Thoracic aorta (tissue), 2 donors: ENCODE measurements at regions not wholly inside any gene's neighbourhood (a gene's known extent, or its start where the extent isn't known, plus 50 kb on each side); places are given as distances from the start of the nearest gene placed in this dataset.

Source experiments
- ATAC-seq: fragments of 150-250 bp; one replicate; pipeline ENCODE4 v1.8.0; 2017; ENCODE audit warnings: low read depth; ENCODE audit not compliant: insufficient number of reproducible peaks, low FRiP score
- DNase-seq: peaks from one replicate; pipeline ENCODE4 v3.0.0-alpha.2; 2020; ENCODE audit warnings: low spot score
- H3K27ac ChIP-seq, 2 donors: fragments of 200-600 bp; sonication (generic); 1 replicate in 1 of 2; 2 replicates in 1 of 2; pipeline ENCODE4 v1.5.1; 2016; ENCODE audit warnings: mild to moderate bottlenecking in 2 of 2, moderate library complexity in 2 of 2
- H3K27me3 ChIP-seq: fragments of 200-600 bp; sonication (generic); replicated peaks from 2 replicates; pipeline ENCODE4 v1.6.0; 2016; ENCODE audit warnings: mild to moderate bottlenecking; ENCODE audit not compliant: insufficient read depth
- H3K36me3 ChIP-seq: fragments of 200-600 bp; sonication (generic); one replicate; pipeline ENCODE4 v1.5.1; 2016
- H3K4me1 ChIP-seq, 2 donors: fragments of 200-600 bp; sonication (generic); 1 replicate in 1 of 2; 2 replicates in 1 of 2; pipeline versions ENCODE4 v1.5.1 to v1.6.0; 2016; ENCODE audit warnings: low read depth in 2 of 2, mild to moderate bottlenecking in 1 of 2; ENCODE audit not compliant: control insufficient read depth in 1 of 2
- H3K4me3 ChIP-seq: fragments of 200-600 bp; sonication (generic); 2 replicates; pipeline ENCODE4 v1.5.1; 2016; ENCODE audit warnings: mild to moderate bottlenecking
- H3K9me3 ChIP-seq: fragments of 200-600 bp; sonication (generic); 2 replicates; pipeline ENCODE4 v1.5.1; 2016
- CTCF ChIP-seq: fragments of 200-600 bp; sonication (generic); IDR thresholded peaks from one replicate; pipeline ENCODE4 v1.5.1; 2019; ENCODE audit warnings: antibody characterized with exemption

- no peaks in the 10 kb centered on the region for H3K27me3 ChIP-seq
- no peak for TF ChIP-seq CTCF
- no peak overlapping the region for H3K27ac ChIP-seq
- DNase-seq, result no peak
- H3K4me1 ChIP-seq, result no peaks in the 10 kb centered on the region
- ATAC-seq, result no peak
- no peak overlapping the region for H3K4me3 ChIP-seq
- no peaks in the 10 kb centered on the region for H3K9me3 ChIP-seq
- no peaks in the 10 kb centered on the region for H3K36me3 ChIP-seq
Observed at GRCh38 chr4:59179372-59179771, 2020.8 kb upstream of the ADGRL3 start.

DNA sequence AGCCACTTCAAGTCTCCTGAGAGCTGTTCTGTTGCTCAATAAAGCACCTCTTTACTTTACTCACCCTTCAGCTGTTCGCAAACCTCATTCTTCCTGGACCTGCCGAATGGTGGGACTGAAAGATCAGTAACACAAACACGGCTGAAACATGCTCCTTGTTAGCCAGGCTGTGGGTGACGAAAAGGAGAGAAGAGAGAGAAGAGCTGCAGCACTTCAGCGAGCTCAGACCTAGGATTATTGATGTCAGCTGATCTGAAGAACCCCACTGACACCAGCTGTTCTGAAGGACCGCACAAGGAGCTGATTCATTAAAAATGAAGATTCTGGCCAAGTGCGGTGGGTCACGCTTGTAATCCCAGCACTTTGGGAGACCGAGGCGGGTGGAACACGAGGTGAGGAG lies 2020.0 kb upstream of the ADGRL3 start:
- no peak for DNase-seq
- no peaks in the 10 kb centered on the region for H3K36me3 ChIP-seq
- ATAC-seq, result no peak
- no peaks in the 10 kb centered on the region for H3K27me3 ChIP-seq
- H3K4me1 ChIP-seq, result no peaks in the 10 kb centered on the region
- H3K27ac ChIP-seq, result no peak overlapping the region
- no peak overlapping the region for H3K4me3 ChIP-seq
- TF ChIP-seq CTCF, result no peak
- H3K9me3 ChIP-seq, result no peaks in the 10 kb centered on the region

- no peak for TF ChIP-seq CTCF
- ATAC-seq (no peak), DNase-seq (no peak)
- Histone ChIP-seq H3K4me3 (no peak overlapping the region), H3K27me3 (no peaks in the 10 kb centered on the region), H3K27ac (no peak overlapping the region), H3K9me3 (no peaks in the 10 kb centered on the region), H3K36me3 (no peaks in the 10 kb centered on the region), H3K4me1 (no peaks in the 10 kb centered on the region)
Observed at GRCh38 chr4:59180969-59181368, 2019.2 kb upstream of the ADGRL3 start.

GRCh38 chr4:59195839-59196238 lies 2004.3 kb upstream of the ADGRL3 start:
- no peak for TF ChIP-seq CTCF
- H3K27me3 ChIP-seq, result no peaks in the 10 kb centered on the region

DNA sequence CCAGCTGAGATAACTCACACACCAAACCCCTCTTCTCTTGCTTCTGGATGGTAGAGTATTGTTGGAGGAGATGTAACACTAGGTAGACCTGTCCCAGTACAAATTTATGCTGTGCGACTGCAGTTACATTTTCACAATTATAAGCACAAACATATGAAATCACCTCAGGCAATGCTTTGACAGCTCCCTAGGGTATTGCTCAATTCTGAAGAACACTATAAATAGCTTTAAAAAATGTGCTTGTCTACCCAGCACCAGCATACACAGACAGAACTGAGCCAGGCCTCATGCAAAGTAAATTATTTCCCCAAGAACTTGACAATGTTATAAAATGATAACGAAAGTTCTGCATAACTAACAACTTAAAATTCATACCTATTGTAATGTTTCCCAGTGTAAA lies 1999.1 kb upstream of the ADGRL3 start:
- Histone ChIP-seq H3K36me3 (no peaks in the 10 kb centered on the region), H3K9me3 (no peaks in the 10 kb centered on the region), H3K4me3 (peak overlapping the region; percentile 53), H3K27me3 (no peaks in the 10 kb centered on the region), H3K4me1 (peaks cover 3 to 23% of the 10 kb centered on the region in 2 donors), H3K27ac (peak overlapping the region; percentile 10 to 59)
- ATAC-seq, result peak; percentile 95
- TF ChIP-seq CTCF, result no peak
- DNase-seq, result no peak

More at GRCh38 chr4:59195839-59196238, 2004.3 kb upstream of the ADGRL3 start:
- no peaks in the 10 kb centered on the region for H3K36me3 ChIP-seq
- no peak for DNase-seq
- ATAC-seq, result no peak
- H3K4me1 ChIP-seq, result peaks cover 7 to 34% of the 10 kb centered on the region in 2 donors
- no peak overlapping the region for H3K4me3 ChIP-seq
- H3K27ac ChIP-seq, result no peak overlapping the region
- H3K9me3 ChIP-seq, result no peaks in the 10 kb centered on the region
